GM08714 (cell line): ENCODE measurements at regions not wholly inside any gene's neighbourhood (a gene's known extent, or its start where the extent isn't known, plus 50 kb on each side); places are given as distances from the start of the nearest gene placed in this dataset.

Source experiments
- H3K4me3 ChIP-seq: fragments of 200-500 bp; sonication (Bioruptor generic); 2 replicates; pipeline ENCODE4 v1.5.1; 2014; ENCODE audit warnings: mild to moderate bottlenecking, low read length, inconsistent platforms
- ZNF274 ChIP-seq: IDR thresholded peaks from 2 replicates; pipeline ENCODE4 v1.6.1; 2012; ENCODE audit warnings: mild to moderate bottlenecking, low read depth, low read length

DNA sequence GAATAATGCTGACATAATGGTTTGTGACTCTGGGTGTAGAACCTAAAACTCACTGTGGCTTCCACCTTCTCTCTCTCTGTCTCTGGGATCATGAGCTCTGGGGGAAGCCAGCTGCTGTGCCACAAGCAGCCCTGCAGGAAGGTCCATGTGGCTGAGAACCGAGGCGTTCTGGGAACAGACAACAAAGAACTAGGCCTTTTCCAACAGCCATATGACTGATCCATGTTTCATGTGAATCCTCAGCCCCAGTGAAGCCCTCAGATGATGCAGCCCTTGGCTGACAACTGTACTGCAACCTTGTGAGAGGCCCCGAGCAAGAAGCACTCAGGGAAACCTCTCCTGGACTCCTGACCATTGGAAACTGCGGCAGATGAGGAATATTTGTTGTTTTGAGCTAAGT is 56.6 kb downstream of the HLA-G start:
- no peak overlapping the region for H3K4me3 ChIP-seq
- TF ChIP-seq ZNF274 = no peak

DNA sequence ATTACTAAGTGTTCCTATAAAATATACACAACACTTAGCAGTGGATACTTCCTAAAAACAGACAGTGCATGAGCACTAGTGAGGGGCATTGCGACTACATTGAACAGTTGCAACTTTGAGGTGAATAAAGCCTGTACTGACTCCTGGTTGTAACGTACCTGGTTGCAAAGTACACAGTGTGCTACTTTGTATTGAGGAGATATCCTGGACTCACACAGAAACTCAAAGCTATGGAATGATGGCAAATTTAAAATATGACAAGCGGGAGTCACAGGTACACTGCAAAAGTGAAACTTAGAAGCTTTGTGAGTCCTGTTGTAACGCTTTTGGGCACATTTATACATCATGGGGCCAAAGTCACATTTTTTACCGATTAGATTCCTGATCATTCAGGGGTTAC is 55.6 kb upstream of the HLA-A start:
- TF ChIP-seq ZNF274 = no peak
- peak overlapping the region; percentile 70 for H3K4me3 ChIP-seq

DNA sequence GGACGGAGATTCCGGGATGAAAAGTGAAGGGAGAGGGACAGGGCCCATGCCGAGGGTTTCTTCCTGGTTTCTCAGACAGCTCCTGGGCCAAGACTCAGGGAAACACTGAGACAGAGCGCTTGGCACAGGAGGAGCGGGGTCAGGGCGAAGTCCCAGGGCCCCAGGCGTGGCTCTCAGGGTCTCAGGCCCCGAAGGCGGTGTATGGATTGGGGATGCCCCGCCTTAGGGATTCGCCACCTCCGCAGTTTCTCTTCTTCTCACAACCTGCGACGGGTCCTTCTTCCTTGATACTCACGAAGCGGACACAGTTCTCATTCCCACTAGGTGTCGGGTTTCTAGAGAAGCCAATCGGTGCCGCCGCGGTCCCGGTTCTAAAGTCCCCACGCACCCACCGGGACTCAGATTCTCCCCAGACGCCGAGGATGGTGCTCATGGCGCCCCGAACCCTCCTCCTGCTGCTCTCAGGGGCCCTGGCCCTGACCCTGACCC is 55.0 kb upstream of the HLA-A start:
- peak overlapping the region; percentile 70 for H3K4me3 ChIP-seq
- TF ChIP-seq ZNF274 = no peak

DNA sequence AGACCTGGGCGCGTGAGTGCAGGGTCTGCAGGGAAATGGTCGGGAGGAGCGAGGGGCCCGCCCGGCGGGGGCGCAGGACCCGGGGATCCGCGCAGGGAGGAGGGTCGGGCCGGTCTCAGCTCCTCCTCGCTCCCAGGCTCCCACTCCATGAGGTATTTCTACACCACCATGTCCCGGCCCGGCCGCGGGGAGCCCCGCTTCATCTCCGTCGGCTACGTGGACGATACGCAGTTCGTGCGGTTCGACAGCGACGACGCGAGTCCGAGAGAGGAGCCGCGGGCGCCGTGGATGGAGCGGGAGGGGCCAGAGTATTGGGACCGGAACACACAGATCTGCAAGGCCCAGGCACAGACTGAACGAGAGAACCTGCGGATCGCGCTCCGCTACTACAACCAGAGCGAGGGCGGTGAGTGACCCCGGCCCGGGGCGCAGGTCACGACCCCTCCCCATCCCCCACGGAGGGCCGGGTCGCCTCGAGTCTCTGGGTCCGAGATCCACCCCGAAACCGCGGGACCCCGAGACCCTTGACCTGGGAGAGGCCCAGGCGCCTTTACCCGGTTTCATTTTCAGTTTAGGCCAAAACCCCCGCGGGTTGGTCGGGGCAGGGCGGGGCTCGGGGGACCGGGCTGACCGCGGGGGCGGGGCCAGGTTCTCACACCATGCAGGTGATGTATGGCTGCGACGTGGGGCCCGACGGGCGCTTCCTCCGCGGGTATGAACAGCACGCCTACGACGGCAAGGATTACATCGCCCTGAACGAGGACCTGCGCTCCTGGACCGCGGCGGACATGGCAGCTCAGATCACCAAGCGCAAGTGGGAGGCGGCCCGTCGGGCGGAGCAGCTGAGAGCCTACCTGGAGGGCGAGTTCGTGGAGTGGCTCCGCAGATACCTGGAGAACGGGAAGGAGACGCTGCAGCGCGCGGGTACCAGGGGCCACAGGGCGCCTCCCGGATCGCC is 54.2 kb upstream of the HLA-A start:
- H3K4me3 ChIP-seq = peak overlapping the region; percentile 70
- no peak for TF ChIP-seq ZNF274
